HUES48 (cell line): ENCODE measurements at regions not wholly inside any gene's neighbourhood (a gene's known extent, or its start where the extent isn't known, plus 50 kb on each side); places are given as distances from the start of the nearest gene placed in this dataset.

ENCODE experiments used
- H3K27ac ChIP-seq: one replicate; pipeline ENCODE4 v1.7.0; 2013; ENCODE audit warnings: low read depth, low read length, inconsistent platforms
- H3K27me3 ChIP-seq: 2 replicates; pipeline ENCODE4 v1.6.1; 2013; ENCODE audit warnings: mild to moderate bottlenecking, low read length; ENCODE audit not compliant: control insufficient read depth, insufficient read depth
- H3K36me3 ChIP-seq: 2 replicates; pipeline ENCODE4 v1.6.1; 2013; ENCODE audit warnings: low read length; ENCODE audit not compliant: control insufficient read depth, insufficient read depth
- H3K4me1 ChIP-seq: 2 replicates; pipeline ENCODE4 v1.6.1; 2013; ENCODE audit warnings: mild to moderate bottlenecking, low read length; ENCODE audit not compliant: control insufficient read depth, insufficient read depth
- H3K4me3 ChIP-seq: 2 replicates; pipeline ENCODE4 v1.5.1; 2013; ENCODE audit warnings: mild to moderate bottlenecking, low read depth, low read length
- H3K9ac ChIP-seq: 2 replicates; pipeline ENCODE4 v1.6.1; 2013; ENCODE audit warnings: mild to moderate bottlenecking, low read depth, low read length, moderate library complexity
- H3K9me3 ChIP-seq: 2 replicates; pipeline ENCODE4 v1.6.1; 2013; ENCODE audit warnings: low read length; ENCODE audit not compliant: control insufficient read depth, insufficient read depth

GRCh38 chr12:46884362-46884761 lies 58.6 kb upstream of the SLC38A4 start:
- Histone ChIP-seq H3K36me3 (no peaks in the 10 kb centered on the region), H3K27me3 (no peaks in the 10 kb centered on the region), H3K4me1 (no peaks in the 10 kb centered on the region), H3K27ac (no peak overlapping the region), H3K4me3 (no peak overlapping the region), H3K9me3 (no peaks in the 10 kb centered on the region), H3K9ac (no peak overlapping the region)

- no peaks in the 10 kb centered on the region for H3K4me1 ChIP-seq
- no peak overlapping the region for H3K4me3 ChIP-seq
- H3K27ac ChIP-seq, result no peak overlapping the region
- H3K9me3 ChIP-seq, result no peaks in the 10 kb centered on the region
- no peaks in the 10 kb centered on the region for H3K27me3 ChIP-seq
- H3K9ac ChIP-seq, result no peak overlapping the region
- H3K36me3 ChIP-seq, result no peaks in the 10 kb centered on the region
Observed at GRCh38 chr12:46886541-46887041, 60.8 kb upstream of the SLC38A4 start.

GRCh38 chr12:46887870-46888269 lies 62.1 kb upstream of the SLC38A4 start:
- Histone ChIP-seq H3K27me3 (no peaks in the 10 kb centered on the region), H3K9me3 (no peaks in the 10 kb centered on the region), H3K36me3 (no peaks in the 10 kb centered on the region), H3K4me3 (no peak overlapping the region), H3K4me1 (no peaks in the 10 kb centered on the region), H3K27ac (no peak overlapping the region), H3K9ac (no peak overlapping the region)

GRCh38 chr12:46888568-46888967 lies 62.8 kb upstream of the SLC38A4 start:
- Histone ChIP-seq H3K36me3 (no peaks in the 10 kb centered on the region), H3K27ac (no peak overlapping the region), H3K9ac (no peak overlapping the region), H3K4me3 (no peak overlapping the region), H3K9me3 (no peaks in the 10 kb centered on the region), H3K27me3 (no peaks in the 10 kb centered on the region), H3K4me1 (no peaks in the 10 kb centered on the region)

- no peak overlapping the region for H3K4me3 ChIP-seq
- no peaks in the 10 kb centered on the region for H3K9me3 ChIP-seq
- H3K4me1 ChIP-seq, result no peaks in the 10 kb centered on the region
- H3K27ac ChIP-seq, result no peak overlapping the region
- H3K36me3 ChIP-seq, result no peaks in the 10 kb centered on the region
- no peak overlapping the region for H3K9ac ChIP-seq
- H3K27me3 ChIP-seq, result no peaks in the 10 kb centered on the region
Observed at GRCh38 chr12:46891306-46891705, 65.5 kb upstream of the SLC38A4 start.

- no peaks in the 10 kb centered on the region for H3K27me3 ChIP-seq
- H3K9me3 ChIP-seq, result no peaks in the 10 kb centered on the region
- no peak overlapping the region for H3K4me3 ChIP-seq
- H3K4me1 ChIP-seq, result no peaks in the 10 kb centered on the region
- H3K36me3 ChIP-seq, result no peaks in the 10 kb centered on the region
- no peak overlapping the region for H3K9ac ChIP-seq
- H3K27ac ChIP-seq, result no peak overlapping the region
Observed at GRCh38 chr12:46892034-46892705, 66.4 kb upstream of the SLC38A4 start.

- Histone ChIP-seq H3K4me1 (no peaks in the 10 kb centered on the region), H3K9me3 (no peaks in the 10 kb centered on the region), H3K27ac (no peak overlapping the region), H3K9ac (no peak overlapping the region), H3K36me3 (no peaks in the 10 kb centered on the region), H3K27me3 (no peaks in the 10 kb centered on the region), H3K4me3 (no peak overlapping the region)
Observed at GRCh38 chr12:46892887-46893286, 67.1 kb upstream of the SLC38A4 start.

GRCh38 chr12:46893434-46893833 lies 67.6 kb upstream of the SLC38A4 start:
- no peaks in the 10 kb centered on the region for H3K4me1 ChIP-seq
- no peak overlapping the region for H3K4me3 ChIP-seq
- no peaks in the 10 kb centered on the region for H3K9me3 ChIP-seq
- H3K27me3 ChIP-seq, result no peaks in the 10 kb centered on the region
- H3K27ac ChIP-seq, result no peak overlapping the region
- no peaks in the 10 kb centered on the region for H3K36me3 ChIP-seq
- H3K9ac ChIP-seq, result no peak overlapping the region

GRCh38 chr12:46895726-46896125 lies 69.9 kb upstream of the SLC38A4 start:
- Histone ChIP-seq H3K4me1 (no peaks in the 10 kb centered on the region), H3K27me3 (no peaks in the 10 kb centered on the region), H3K9ac (no peak overlapping the region), H3K4me3 (no peak overlapping the region), H3K27ac (no peak overlapping the region), H3K9me3 (no peaks in the 10 kb centered on the region), H3K36me3 (no peaks in the 10 kb centered on the region)

GRCh38 chr12:46896680-46897079 lies 70.9 kb upstream of the SLC38A4 start:
- Histone ChIP-seq H3K4me1 (no peaks in the 10 kb centered on the region), H3K27ac (no peak overlapping the region), H3K9me3 (no peaks in the 10 kb centered on the region), H3K36me3 (no peaks in the 10 kb centered on the region), H3K4me3 (no peak overlapping the region), H3K27me3 (no peaks in the 10 kb centered on the region), H3K9ac (no peak overlapping the region)

- Histone ChIP-seq H3K4me1 (no peaks in the 10 kb centered on the region), H3K27ac (no peak overlapping the region), H3K36me3 (no peaks in the 10 kb centered on the region), H3K27me3 (no peaks in the 10 kb centered on the region), H3K9me3 (no peaks in the 10 kb centered on the region), H3K9ac (no peak overlapping the region), H3K4me3 (no peak overlapping the region)
Observed at GRCh38 chr12:46898152-46898931, 72.5 kb upstream of the SLC38A4 start.
